Mucosa of rectum (tissue), 2 donors: ENCODE measurements at regions not wholly inside any gene's neighbourhood (a gene's known extent, or its start where the extent isn't known, plus 50 kb on each side); places are given as distances from the start of the nearest gene placed in this dataset.
"Not testable (repeated sequence)": the region's sequence is repeated elsewhere in the genome, so short reads cannot be mapped to it uniquely, and the experiment has no call there.

Source experiments
- H3K27ac ChIP-seq, 2 donors: one replicate each; pipeline ENCODE4 v1.7.0; 2013; ENCODE audit warnings: inconsistent platforms in 2 of 2, low read depth in 2 of 2, low read length in 2 of 2
- H3K27me3 ChIP-seq, 2 donors: one replicate each; pipeline ENCODE4 v1.7.0; 2013; ENCODE audit warnings: low read length in 2 of 2; ENCODE audit not compliant: control insufficient read depth in 2 of 2, insufficient read depth in 2 of 2
- H3K36me3 ChIP-seq, 2 donors: one replicate each; pipeline ENCODE4 v1.7.0; 2013; ENCODE audit warnings: low read length in 2 of 2; ENCODE audit not compliant: control insufficient read depth in 2 of 2, insufficient read depth in 2 of 2
- H3K4me1 ChIP-seq, 2 donors: one replicate each; pipeline ENCODE4 v1.7.0; 2013; ENCODE audit warnings: low read length in 2 of 2, mild to moderate bottlenecking in 1 of 2; ENCODE audit not compliant: control insufficient read depth in 2 of 2, insufficient read depth in 2 of 2
- H3K4me3 ChIP-seq, 2 donors: one replicate each; pipeline ENCODE4 v1.7.0; 2013; ENCODE audit warnings: low read length in 2 of 2
- H3K9ac ChIP-seq, 2 donors: one replicate each; pipeline ENCODE4 v1.7.0; 2013; ENCODE audit warnings: low read length in 2 of 2, low read depth in 1 of 2, mild to moderate bottlenecking in 1 of 2
- H3K9me3 ChIP-seq, 2 donors: one replicate each; pipeline ENCODE4 v1.7.0; 2013; ENCODE audit warnings: low read length in 2 of 2; ENCODE audit not compliant: control insufficient read depth in 2 of 2
- donor health status: healthy.
- donor health status: Normal muscosa, but diverticular disease.

- Histone ChIP-seq H3K9me3 (no peaks in the 10 kb centered on the region), H3K27ac (no peak overlapping the region), H3K4me1 (no peaks in the 10 kb centered on the region), H3K36me3 (no peaks in the 10 kb centered on the region), H3K9ac (no peak overlapping the region), H3K4me3 (no peak overlapping the region), H3K27me3 (no peaks in the 10 kb centered on the region)
These were observed 191.5 kb upstream of the NR2F2 start for GRCh38 chr15:96138985-96139384.

GRCh38 chr15:96142498-96142897 is 188.0 kb upstream of the NR2F2 start:
- H3K4me1 ChIP-seq: no peaks in the 10 kb centered on the region
- no peaks in the 10 kb centered on the region for H3K36me3 ChIP-seq
- no peaks in the 10 kb centered on the region for H3K27me3 ChIP-seq
- no peaks in the 10 kb centered on the region for H3K9me3 ChIP-seq
- no peak overlapping the region for H3K4me3 ChIP-seq
- no peak overlapping the region for H3K9ac ChIP-seq
- H3K27ac ChIP-seq: no peak overlapping the region

GRCh38 chr15:96144734-96145133 is 185.8 kb upstream of the NR2F2 start:
- H3K36me3 ChIP-seq: no peaks in the 10 kb centered on the region
- no peak overlapping the region for H3K9ac ChIP-seq
- no peaks in the 10 kb centered on the region for H3K4me1 ChIP-seq
- H3K27me3 ChIP-seq: no peaks in the 10 kb centered on the region
- H3K27ac ChIP-seq: no peak overlapping the region
- no peaks in the 10 kb centered on the region for H3K9me3 ChIP-seq
- no peak overlapping the region for H3K4me3 ChIP-seq

GRCh38 chr15:96146726-96147125 is 183.8 kb upstream of the NR2F2 start:
- Histone ChIP-seq H3K27me3 (no peaks in the 10 kb centered on the region), H3K27ac (no peak overlapping the region), H3K4me3 (no peak overlapping the region), H3K9me3 (no peaks in the 10 kb centered on the region), H3K36me3 (no peaks in the 10 kb centered on the region), H3K4me1 (no peaks in the 10 kb centered on the region), H3K9ac (no peak overlapping the region)

- Histone ChIP-seq H3K9me3 (no peaks in the 10 kb centered on the region), H3K4me1 (no peaks in the 10 kb centered on the region), H3K9ac (no peak overlapping the region), H3K27me3 (no peaks in the 10 kb centered on the region), H3K27ac (no peak overlapping the region), H3K36me3 (no peaks in the 10 kb centered on the region), H3K4me3 (no peak overlapping the region)
These were observed 183.2 kb upstream of the NR2F2 start for GRCh38 chr15:96147267-96147666.

- no peak overlapping the region for H3K4me3 ChIP-seq
- no peaks in the 10 kb centered on the region for H3K27me3 ChIP-seq
These were observed 180.2 kb upstream of the NR2F2 start for GRCh38 chr15:96150254-96150653.

GRCh38 chr15:96151749-96152148 is 178.8 kb upstream of the NR2F2 start:
- not testable (repeated sequence) for H3K4me1 ChIP-seq, H3K4me3 ChIP-seq, H3K27me3 ChIP-seq, H3K9ac ChIP-seq, H3K27ac ChIP-seq, H3K9me3 ChIP-seq, H3K36me3 ChIP-seq

More at GRCh38 chr15:96150254-96150653, 180.2 kb upstream of the NR2F2 start:
- Histone ChIP-seq H3K36me3 (no peaks in the 10 kb centered on the region), H3K9me3 (no peaks in the 10 kb centered on the region), H3K27ac (no peak overlapping the region), H3K4me1 (no peaks in the 10 kb centered on the region), H3K9ac (no peak overlapping the region)

GRCh38 chr15:96153929-96154328 is 176.6 kb upstream of the NR2F2 start:
- Histone ChIP-seq H3K27me3 (no peaks in the 10 kb centered on the region), H3K9ac (no peak overlapping the region), H3K36me3 (no peaks in the 10 kb centered on the region), H3K4me1 (peaks cover 0 to 2% of the 10 kb centered on the region in 2 donors), H3K4me3 (no peak overlapping the region), H3K9me3 (no peaks in the 10 kb centered on the region), H3K27ac (no peak overlapping the region)

GRCh38 chr15:96158938-96159337 is 171.6 kb upstream of the NR2F2 start:
- H3K4me3 ChIP-seq: no peak overlapping the region
- H3K9me3 ChIP-seq: no peaks in the 10 kb centered on the region
- no peaks in the 10 kb centered on the region for H3K36me3 ChIP-seq
- no peak overlapping the region for H3K27ac ChIP-seq
- no peak overlapping the region for H3K9ac ChIP-seq
- H3K27me3 ChIP-seq: no peaks in the 10 kb centered on the region
- H3K4me1 ChIP-seq: peaks cover 0 to 2% of the 10 kb centered on the region in 2 donors

- Histone ChIP-seq H3K27me3 (no peaks in the 10 kb centered on the region), H3K27ac (no peak overlapping the region)
These were observed 170.2 kb upstream of the NR2F2 start for GRCh38 chr15:96160269-96160668.

GRCh38 chr15:96160800-96161199 is 169.7 kb upstream of the NR2F2 start:
- H3K27ac ChIP-seq: no peak overlapping the region
- no peaks in the 10 kb centered on the region for H3K36me3 ChIP-seq
- H3K27me3 ChIP-seq: no peaks in the 10 kb centered on the region
- H3K4me1 ChIP-seq: peaks cover 0 to 2% of the 10 kb centered on the region in 2 donors
- H3K9me3 ChIP-seq: no peaks in the 10 kb centered on the region
- H3K4me3 ChIP-seq: no peak overlapping the region
- H3K9ac ChIP-seq: no peak overlapping the region

More at GRCh38 chr15:96160269-96160668, 170.2 kb upstream of the NR2F2 start:
- no peak overlapping the region for H3K4me3 ChIP-seq
- H3K9ac ChIP-seq: no peak overlapping the region
- H3K36me3 ChIP-seq: no peaks in the 10 kb centered on the region
- H3K4me1 ChIP-seq: peaks cover 0 to 2% of the 10 kb centered on the region in 2 donors
- H3K9me3 ChIP-seq: no peaks in the 10 kb centered on the region
